MV-4-11 (cell line): ENCODE measurements at regions not wholly inside any gene's neighbourhood (a gene's known extent, or its start where the extent isn't known, plus 50 kb on each side); places are given as distances from the start of the nearest gene placed in this dataset.

Experiments
- DNase-seq: peaks from one replicate; lab custom pipeline; 2025; lab: John Stamatoyannopoulos, UW

DNA sequence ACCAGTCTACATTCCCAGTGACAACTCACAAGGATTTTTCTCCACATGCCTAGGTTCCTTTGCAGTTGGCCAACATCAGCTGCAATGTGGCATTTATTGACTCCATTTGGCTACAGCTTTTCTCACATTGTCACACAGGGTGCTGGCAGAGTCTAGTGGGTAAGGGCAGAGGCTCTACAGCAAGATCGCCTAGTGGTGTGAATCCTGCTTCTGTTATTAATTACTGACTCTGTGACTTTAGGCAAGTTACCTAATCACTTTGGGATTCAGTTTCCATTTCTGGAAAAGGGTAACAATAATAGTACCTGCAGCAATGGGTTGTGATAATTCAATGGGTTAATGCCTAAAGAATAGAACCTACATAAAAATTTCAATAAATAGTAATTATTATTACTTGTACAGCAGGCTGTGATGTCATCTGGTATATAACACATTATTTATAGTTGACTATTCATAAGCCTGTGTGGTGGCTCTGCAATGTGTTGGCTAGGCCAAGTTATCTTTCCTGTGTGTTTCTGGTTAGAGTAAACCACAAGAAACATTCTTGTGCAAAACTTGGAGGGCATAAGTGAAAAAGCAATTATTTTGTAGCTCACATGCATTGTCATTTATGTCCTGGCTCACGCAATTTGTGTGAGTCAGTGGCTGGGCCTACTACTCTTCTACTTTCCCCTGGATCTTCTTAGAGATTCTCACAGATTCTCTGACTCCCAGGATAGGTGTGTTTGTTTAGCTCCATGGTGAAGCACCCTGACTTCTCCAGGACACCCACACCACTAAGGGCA is 59.5 kb downstream of the PTGS2 start:
- DNase-seq = peak; percentile 96

DNA sequence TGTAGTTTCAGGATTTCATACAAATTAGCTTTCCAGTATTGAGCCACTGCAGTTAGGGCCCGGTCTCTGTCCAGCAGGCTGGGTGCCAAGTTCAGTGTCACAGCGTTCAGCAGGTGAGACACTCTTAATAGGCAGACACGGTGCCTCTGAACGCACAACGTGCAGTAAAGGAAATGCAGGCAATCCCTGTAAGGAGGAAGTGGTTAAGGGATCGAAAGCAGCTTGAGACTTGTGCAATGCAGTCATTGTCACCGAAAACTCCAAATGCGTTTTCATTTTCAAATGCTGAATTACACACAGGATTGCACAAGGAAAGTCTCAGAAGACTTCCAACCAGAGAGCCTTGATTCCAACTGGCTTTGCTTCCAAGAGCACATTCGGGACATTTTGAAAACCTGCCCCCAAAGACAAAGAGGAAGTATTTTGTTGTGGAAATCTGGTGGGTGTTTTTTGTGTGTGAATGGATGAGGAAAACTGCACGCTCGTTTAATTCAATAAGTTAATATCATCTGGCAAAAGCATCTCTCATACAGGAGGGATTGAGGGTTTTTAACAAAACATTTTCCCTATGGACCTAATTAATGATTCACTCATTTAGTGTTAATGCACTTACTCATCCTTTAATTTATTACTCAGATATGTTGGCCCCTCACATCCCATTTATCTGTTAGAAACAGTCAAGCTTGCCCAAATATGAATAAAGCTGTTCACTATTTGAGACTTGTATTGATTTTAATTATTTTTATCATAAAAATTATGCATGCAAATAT is 61.6 kb downstream of the PTGS2 start:
- DNase-seq = peak; percentile 97

DNA sequence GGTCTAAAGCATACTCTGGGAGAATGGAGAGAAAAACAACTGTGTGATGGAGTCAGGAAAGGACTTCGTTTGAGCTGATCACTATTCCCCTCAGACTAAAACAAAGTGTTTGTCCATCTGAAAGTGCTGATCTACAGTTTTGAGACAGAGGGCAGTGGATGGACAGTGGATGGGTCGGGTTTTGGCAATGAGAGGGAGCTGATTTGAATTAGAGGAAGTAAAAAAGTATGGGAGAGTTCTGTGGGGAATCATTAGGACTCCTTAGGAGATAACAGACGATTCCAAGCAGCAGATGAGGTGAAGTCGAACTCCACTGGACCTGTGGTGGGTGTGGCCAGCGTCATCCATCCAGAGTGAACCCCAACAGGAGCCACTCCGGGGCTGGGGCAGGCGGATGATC is 62.3 kb downstream of the PTGS2 start:
- DNase-seq = peak; percentile 38

DNA sequence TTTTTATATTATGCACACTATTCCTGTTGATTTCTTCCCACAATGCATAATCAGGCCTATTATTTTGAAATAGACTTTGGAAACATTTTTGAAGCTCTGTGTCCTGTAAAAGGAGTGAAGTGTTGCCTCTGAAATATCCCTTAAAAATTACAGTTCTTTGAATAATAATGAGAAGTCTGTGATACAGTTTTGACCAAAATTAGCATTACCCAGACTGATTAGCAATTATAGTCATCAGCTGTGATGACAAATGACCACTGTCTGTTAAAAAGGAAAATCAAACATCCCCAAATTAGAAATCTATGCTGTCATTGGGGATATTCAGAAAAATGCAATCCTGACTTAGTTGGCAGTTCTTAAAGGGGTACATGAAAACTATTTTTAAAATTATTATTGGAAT is 63.7 kb downstream of the PTGS2 start:
- no peak for DNase-seq

DNA sequence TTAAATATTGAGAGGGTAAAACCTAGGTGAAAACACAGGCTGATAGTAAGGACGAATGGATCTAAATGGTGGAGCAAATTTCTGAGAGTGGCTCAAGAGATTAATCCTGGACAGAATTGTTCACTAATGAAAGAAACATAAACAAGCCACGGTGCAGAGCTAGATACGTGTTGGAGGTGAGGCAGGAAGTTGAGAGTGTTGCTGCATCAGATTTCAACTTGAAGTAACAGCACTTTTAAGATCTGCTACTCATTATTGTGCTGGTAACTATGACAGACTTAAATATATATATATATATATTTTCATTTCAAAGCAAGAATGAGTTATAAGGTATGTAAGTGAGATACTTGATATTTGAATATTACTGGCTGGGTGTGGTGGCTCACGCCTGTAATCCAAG is 64.9 kb downstream of the PTGS2 start:
- no peak for DNase-seq

DNA sequence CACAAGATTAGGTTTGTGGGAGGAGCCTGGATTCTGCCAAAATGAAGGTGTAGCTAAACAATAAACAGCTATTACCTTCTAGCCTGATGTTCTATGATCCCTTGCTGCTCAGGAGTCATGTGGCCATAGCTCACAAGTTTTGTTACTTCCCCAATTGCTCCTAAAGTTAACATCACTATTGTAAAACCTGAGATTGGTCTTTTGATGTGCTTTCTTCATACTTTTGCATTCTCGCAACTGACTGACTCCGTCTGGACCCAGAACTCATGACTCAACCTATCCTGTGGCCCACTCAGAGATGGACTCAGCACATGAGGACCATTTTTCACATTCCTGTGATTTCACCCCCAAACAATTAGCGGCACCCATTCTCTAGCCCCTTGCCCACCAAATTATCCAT is 69.1 kb downstream of the PTGS2 start:
- DNase-seq = no peak

DNA sequence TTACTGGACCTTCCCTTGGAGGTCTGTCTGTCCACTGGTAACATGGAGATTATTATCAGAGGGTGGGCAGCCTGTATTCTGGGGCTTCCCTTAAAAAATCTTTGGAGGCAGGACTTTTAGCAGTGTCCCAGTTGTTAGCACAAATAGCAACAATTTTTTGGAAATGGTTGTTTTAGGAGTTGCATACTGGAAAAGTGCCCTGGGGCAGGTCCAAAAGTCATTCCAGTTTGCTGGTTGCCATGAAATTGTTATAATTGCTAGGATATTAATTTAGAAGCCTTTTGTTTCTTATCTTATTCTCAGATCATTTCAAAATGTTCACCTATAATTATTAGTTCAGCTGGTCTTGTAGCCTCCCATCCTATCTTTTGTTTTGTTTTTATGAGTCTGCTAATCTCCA is 71.0 kb downstream of the PTGS2 start:
- DNase-seq = no peak

DNA sequence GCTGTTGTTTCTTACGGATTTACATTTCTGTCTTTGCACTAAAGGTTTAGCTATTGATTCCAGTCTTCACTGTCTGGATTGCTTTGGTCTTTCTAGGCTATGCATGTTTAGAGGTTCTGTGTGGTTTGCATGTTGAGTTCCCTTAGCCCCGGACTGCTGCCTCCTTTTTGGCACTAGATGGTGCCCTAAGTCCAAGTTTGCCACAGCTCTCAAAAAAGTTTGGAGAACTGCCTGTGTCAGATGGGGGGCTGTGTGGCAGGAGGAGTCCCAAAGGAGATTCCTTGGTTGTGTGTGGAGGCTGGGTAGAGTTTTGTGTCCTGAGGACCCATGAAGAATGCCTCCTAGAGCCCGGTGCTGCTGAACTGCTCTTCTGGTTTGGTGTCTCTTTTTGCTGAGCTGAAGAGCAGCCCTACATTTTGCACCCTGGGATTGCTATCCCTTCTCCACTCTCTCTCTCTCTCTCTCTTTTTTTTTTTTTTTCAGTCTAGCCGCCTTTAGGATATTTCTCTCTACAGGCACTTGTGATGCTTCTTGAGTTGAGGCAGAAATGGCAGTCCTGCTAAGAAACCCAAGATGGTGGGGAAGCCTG is 74.4 kb downstream of the PTGS2 start:
- DNase-seq = peak; percentile 50

DNA sequence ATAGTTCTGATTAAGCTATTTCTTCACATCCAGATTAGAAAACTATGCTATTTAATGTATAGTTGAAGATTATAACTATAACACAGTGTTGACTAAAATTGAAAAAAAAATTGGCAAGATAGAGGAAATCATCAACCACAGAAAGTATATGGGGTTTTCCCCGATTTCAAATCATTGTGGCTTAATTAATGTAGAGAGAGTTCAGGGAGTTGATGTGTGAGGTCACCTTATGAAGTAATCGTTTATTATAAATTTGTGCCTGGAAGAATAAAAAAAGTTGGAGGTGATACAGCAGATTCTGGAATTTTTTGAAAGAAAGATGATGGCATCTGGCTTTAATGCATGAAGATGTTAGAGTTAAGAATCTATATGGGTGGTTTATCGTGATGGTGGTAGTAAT is 84.3 kb downstream of the PTGS2 start:
- no peak for DNase-seq

DNA sequence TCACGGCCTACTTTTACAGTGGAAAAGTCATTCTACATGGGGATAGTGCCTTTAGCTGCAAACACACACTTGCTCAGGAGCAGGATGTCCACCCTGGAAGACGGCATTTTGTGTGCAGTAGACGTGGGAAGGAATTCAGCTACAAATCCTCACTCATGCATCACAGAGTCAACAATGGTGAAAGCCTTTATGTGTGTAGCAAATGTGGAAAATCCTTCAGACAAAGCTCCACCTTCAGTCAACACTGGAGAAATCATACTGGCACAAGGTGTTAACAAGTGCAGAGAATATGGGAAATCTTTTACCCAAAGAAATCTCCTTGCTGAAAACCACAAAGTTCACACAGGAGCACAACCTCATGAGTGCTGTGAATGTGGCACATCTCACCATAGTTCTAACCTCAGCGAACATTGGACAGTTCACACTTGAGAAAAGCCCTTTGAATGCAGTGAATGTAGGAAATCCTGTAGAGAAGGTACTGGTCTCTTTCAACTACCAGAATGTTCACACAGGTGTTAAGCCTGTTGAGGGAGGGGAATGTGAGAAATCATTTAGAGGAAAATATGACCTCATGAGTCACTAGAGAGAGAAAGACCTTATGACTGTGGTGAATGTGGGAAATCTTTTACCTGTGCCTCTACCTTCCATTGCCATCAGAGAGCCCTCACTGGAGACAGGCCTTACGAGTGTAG is 101.8 kb downstream of the PTGS2 start:
- no peak for DNase-seq

DNA sequence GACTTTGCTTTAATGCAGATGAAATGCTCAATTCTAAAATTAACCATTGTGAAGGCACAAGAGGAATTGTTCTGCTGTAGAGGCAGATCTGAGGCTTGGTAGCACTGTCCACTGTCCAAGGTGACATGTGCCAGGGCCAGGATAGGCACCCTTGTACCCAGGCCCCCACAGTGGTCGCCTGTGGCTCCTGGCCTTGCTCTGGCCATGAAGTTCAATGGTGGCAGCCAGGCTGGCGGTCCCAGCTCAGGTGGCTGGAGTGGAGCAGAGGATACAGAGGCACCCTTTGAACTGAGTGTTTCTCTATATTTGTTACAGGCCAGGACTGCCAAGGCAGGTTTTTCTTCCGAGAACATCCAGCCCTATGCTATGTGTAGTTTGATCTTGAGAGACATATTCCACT is 102.6 kb downstream of the PTGS2 start:
- DNase-seq = no peak

DNA sequence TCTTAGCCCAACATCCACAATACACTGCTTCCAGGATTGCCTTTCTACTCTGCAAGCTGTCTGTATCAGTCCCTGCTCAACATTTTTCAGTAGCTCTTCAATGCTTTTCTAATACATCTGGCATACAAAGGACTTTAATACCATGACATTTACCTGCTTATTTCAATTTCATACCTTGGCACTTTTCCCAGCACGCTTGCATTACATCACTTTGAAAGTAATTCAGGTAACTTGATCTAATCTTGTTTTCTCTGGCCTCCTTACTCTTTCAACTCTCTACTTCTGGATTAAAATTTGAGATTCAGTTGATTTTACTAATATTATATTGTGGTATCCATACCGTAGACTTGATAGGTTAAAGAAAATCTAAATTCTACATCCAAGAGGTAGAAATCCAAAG is 103.0 kb downstream of the PTGS2 start:
- no peak for DNase-seq

DNA sequence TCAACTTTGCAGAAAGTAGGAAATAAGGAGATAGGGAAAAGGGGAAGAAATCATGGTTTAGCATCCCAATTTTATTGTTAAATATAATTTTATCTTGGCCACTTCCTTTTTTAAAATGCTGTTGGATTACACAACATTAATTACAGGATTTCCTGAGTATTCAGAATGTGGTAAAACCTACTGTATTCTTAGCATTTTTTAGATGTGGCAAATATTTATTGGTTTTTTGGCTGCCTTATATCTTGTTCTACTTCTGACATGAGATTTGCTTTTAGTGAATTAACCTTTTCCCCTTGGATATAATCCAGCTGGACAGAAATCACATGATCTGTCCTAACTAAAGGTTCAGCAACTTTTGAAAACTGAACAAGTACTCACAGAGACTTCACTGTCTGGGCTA is 104.9 kb downstream of the PTGS2 start:
- peak; percentile 79 for DNase-seq

DNA sequence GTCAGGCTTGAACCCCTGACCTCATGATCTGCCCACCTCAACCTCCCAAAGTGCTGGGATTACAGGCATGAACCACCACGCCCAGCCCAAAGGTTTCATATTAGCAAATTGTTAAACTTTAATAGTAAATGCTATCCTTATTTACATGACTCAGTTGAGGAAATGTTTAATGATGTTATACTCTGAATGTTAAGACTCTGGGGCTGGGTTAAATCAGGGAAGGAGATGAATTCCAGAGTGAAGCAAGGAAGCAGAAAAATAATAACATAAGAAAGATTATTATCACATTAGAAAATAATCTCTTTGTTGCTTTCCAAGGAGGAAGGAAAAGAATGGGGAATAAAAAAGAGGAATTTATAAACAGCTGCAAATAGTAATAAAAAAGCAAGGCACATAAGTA is 105.3 kb downstream of the PTGS2 start:
- DNase-seq = no peak

DNA sequence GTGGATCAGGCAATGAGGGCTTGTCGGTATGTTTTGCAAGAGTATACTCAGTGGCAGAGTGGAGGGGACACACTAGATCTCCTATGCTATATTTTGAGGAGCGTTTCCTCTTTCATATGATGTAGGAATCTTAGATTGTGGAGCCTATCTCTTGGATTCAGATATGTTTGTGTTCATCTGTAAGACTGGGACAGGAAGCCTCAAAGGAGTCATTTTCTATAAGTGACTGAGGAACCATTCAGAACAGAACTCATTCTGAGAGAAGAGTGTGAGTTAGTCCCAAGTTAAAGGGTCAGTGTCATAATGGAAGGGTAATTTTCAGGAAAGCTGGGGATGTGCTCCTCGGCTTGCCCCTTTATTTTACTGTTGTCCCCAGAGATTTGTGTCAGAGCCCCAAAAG is 107.7 kb downstream of the PTGS2 start:
- no peak for DNase-seq

DNA sequence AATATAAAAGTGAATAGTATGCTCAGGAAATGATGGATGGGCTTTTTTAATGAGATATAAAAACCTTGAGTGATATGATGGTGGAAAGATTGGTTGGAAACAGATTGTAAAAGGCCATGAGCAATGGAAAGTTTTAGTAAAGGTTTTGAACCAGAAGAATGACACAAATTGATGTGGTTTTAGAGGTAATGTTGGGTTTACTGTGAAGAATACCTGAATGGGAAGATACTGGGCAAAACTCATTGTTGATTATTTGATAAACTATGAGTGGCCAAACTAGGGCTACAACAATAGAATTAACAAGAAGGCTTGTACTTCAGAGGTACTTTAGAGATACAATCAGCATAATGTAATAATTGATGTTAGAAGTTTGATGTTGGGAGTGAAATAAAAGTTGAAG is 108.5 kb downstream of the PTGS2 start:
- no peak for DNase-seq

DNA sequence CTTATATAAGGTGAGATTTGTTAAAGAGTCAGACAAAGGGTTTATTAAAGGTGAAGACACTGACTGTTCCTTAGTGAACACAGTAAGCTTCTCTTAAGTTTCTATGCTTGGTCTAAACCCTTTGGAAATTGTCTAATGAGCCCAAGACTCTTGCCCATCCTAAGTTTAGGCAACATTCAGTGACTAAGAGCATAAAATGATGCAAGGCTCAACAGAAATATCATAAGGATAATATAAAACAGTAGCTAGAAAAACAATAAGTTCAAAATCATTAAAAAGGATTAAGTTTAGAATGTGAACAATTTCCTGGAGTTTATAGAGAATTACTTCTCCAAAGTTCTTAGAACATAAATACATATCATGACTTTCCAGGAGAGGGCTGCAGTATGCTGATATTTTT is 108.9 kb upstream of the PDC start:
- DNase-seq = no peak

DNA sequence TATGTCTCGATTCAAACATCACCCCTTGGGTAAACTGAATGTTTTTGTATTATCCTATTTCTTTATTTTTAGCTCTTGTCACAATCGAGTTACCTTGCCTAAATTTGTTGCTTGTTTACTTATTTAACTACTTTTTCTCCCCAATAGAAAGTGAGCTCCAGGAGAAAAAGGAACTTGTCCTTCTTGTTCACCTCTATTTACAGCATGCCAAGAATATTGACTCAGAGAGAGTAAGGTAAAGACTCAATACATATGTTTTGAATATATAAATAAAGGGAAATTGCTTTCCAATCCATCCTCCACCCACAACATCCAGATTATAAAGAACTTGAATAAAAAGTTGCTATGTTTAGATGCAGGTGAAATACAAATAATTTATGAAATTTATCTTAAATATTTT is 107.3 kb upstream of the PDC start:
- no peak for DNase-seq

DNA sequence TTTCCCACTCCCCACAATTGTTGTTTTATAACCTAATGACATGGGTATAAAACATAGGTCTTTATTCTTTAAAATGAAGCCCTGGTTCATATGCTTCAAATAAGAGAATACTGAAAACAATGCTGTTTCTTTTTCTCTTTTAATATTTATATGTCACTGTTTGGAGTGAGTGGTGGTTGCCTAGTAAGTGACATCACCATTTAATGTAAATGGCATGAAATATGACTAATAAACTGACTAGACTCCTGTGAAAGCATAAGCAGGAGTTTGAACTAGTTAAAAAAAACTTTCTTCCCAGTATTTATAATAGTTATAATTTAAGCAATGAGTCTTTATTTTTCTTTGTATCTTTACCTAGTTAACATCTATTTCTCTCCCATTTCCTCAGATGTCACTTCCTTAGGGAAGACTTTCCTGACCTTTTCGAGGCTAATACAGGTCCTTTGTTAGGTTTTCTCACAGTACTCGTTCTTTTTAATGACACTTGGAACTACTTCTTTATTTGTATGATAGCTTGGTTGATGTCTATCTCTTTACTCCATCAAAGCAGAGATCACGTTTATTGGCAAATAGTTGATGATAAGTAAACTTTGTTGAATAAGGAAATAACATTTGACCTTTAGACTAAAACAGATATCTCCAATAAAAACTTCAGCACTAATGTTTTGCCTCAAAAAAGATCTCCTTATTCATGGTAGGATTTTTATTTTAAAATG is 105.4 kb upstream of the PDC start:
- no peak for DNase-seq

DNA sequence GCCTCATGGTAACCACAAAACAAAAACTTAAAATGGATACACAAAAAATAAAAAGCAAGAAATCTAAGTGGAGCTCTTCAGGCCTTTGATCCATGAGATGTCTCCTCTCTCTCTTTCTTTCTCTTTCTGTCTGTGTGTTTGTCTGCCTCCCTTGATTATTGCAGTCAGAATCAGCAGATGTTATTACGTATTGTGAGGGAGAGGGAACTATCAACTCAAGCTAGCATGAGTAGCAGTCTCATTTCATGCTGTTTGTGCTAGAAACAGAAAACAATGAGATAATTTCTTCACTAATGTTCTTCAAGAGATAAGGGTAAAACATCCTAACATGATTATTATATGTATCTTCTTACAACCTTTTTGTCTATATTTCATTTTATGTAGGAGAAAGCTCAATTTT is 103.7 kb upstream of the PDC start:
- no peak for DNase-seq

DNA sequence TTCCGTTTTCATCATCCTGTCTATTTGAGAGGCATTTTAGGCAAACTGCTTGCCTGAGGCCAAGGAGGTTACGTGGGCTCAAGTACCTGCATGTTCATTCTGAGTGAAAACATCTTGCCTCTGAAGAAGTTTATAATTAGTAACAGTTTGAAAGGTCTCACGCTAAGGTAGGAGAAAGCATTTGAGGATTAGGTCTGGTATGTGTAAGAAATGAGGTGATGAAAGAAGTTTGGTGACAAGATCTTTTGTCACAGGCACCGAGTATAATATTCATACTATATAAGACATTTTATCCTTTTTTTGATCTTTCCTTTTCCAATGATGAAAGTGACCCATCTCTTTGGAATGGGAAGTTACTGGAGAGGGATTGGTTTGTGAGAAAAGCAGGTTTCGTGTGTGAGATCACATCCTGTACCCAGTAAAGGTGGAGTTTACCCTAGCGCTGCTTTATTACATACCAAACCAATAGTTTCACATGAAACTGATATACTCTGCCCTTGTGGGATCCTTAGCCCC is 98.7 kb upstream of the PDC start:
- DNase-seq = no peak
